ENCODE measurements at regions not wholly inside any gene's neighbourhood (a gene's known extent, or its start where the extent isn't known, plus 50 kb on each side); places are given as distances from the start of the nearest gene placed in this dataset.

DNA sequence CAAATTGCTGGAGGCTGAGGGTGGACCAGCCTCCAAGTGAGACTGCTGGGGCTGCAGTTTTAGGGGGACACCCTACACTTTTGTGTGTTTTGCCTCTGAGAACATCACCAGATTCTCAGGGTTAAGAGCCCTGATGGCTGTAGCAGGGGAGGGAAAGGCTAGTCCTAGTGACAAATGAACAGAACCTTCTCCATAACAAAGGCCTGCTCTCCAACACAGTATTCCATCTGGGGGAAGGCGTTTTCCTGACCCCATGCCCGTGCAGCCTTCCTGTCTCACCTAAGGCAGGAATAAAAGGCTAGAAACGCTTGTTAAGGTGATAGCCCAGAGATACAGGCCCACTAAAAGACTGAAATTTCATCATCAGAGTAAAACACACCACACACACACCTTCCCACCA is 50.2 kb upstream of the NSMCE3 start:
- Histone ChIP-seq H2BK12ac (ENCODE audit: low read depth, low read length) (no peak overlapping the region), H3K79me1 (ENCODE audit: low read depth, low read length) (no peaks in the 10 kb centered on the region; the same call in 1 of the 2 replicates), H2AFZ (ENCODE audit: low read length) (no peak overlapping the region; the same call in 1 of the 2 replicates), H2BK20ac (ENCODE audit: low read length) (no peak overlapping the region), H3K79me2 (ENCODE audit: control insufficient read depth in 1 of 2, insufficient read depth in 2 of 2, low read length in 2 of 2) (no peaks in the 10 kb centered on the region), H4K20me1 (replicated peaks in 1 of 2; ENCODE audit: control insufficient read depth in 1 of 2, insufficient read depth in 2 of 2, low read length in 2 of 2) (no peaks in the 10 kb centered on the region), H3K9ac (replicated peaks in 1 of 4; ENCODE audit: extremely low read depth in 1 of 4, low read depth in 3 of 4, low read length in 3 of 4) (no peak overlapping the region), H3K27ac (ENCODE audit: low read depth, low read length) (peak overlapping the region; percentile 11; the same call in 1 of the 2 replicates), H3K4me2 (ENCODE audit: insufficient read depth in 1 of 2, low read depth in 2 of 2, low read length in 2 of 2) (peak overlapping the region; percentile 46 to 64), H2BK15ac (ENCODE audit: low read length) (no peak overlapping the region; the same call in 1 of the 2 replicates), H3K27me3 (replicated peaks in 1 of 4; ENCODE audit: control insufficient read depth in 3 of 4, extremely low read depth in 1 of 4, insufficient read depth in 3 of 4, low read length in 3 of 4) (no peaks in the 10 kb centered on the region), H3K23me2 (ENCODE audit: low read depth, low read length) (no peaks in the 10 kb centered on the region), H3K56ac (replicated peaks; ENCODE audit: insufficient read length, low read depth, low read length) (no peak overlapping the region), H2AK5ac (ENCODE audit: low read depth, low read length) (no peak overlapping the region), H3K14ac (ENCODE audit: insufficient read length) (no peak overlapping the region), H3K23ac (ENCODE audit: insufficient read length) (no peak overlapping the region), H4K91ac (replicated peaks; ENCODE audit: insufficient read length, low read length) (peak overlapping the region; percentile 70), H2BK120ac (replicated peaks; ENCODE audit: low read depth, low read length) (peak overlapping the region; percentile 84), H3K4me1 (replicated peaks in 1 of 4; ENCODE audit: control insufficient read depth in 3 of 4, insufficient read depth in 4 of 4, low read length in 3 of 4) (peaks cover 0 to 13% (median 5%) of the 10 kb centered on the region in 4 experiments; a peak in 4 of 7 replicates), H3K18ac (ENCODE audit: extremely low read depth, low read length) (peak overlapping the region; percentile 56; the same call in 1 of the 2 replicates), H3K4me3 (ENCODE audit: extremely low read depth in 1 of 4, insufficient read depth in 2 of 4, low read depth in 3 of 4, low read length in 4 of 4) (peak overlapping the region in 1 of 4 experiments; percentile 10; a peak in 1 of 8 replicates), H4K5ac (ENCODE audit: insufficient read length, low read depth, low read length) (no peak overlapping the region), H4K8ac (ENCODE audit: extremely low read depth, insufficient read depth, low read length) (no peak overlapping the region), H3K4ac (replicated peaks; ENCODE audit: insufficient read length, low read depth, low read length) (no peak overlapping the region), H3K9me3 (ENCODE audit: insufficient read depth in 2 of 2, low read depth in 1 of 2, low read length in 1 of 2) (no peaks in the 10 kb centered on the region), H2BK5ac (ENCODE audit: low read depth, low read length) (peak overlapping the region; percentile 72; the same call in 1 of the 2 replicates), H3K36me3 (ENCODE audit: control insufficient read depth in 2 of 4, insufficient read depth in 4 of 4, low read length in 3 of 4) (no peaks in the 10 kb centered on the region)
- FAIRE-seq (peak; percentile 87), DNase-seq (ENCODE audit: low read depth in 1 of 2, low spot score in 2 of 2) (no peak)
- ChIA-PET POLR2A (ENCODE audit: partially characterized antibody) (interaction anchor here (1.7 kb wide), 1 partner anchor 22 kb away, joined by 4 read pairs; no protein-coding TSS in a partner anchor), CTCF (ENCODE audit: partially characterized antibody) (interaction anchor here (0.6 to 1.5 kb wide), 4 partner anchors 10 to 193 kb away, joined by 3 to 4 read pairs (median 3); no protein-coding TSS in a partner anchor)
- WGBS, 2 experiments (ENCODE audit: extremely low coverage in 1 of 2, insufficient coverage in 1 of 2, insufficient read length in 1 of 2, insufficient replicate concordance in 2 of 2, low coverage in 1 of 2, low lambda C conversion rate in 2 of 2, missing lambda C conversion rate in 1 of 2) = 35% methylated on average over 3 of the region's 3 CpGs; no CpG with 5 or more reads in 1 of the 2 experiments
- TF ChIP-seq CHD2 (IDR thresholded peaks at IDR 0.05; ENCODE audit: low read length) (no peak), GTF2F1 (IDR thresholded peaks at IDR 0.05; ENCODE audit: borderline replicate concordance, low read depth, low read length) (no peak), SP1 (IDR thresholded peaks at IDR 0.05; ENCODE audit: low read depth, low read length) (no peak), POU5F1 (IDR thresholded peaks at IDR 0.05; ENCODE audit: low read depth, low read length) (peak; percentile 63; the same call in 1 of the 2 replicates), GABPA (IDR thresholded peaks at IDR 0.05; ENCODE audit: borderline replicate concordance, insufficient read depth, low read length) (no peak), TAF7 (optimal IDR thresholded peaks at IDR 0.05; ENCODE audit: borderline replicate concordance, low read depth, low read length) (no peak), TBP (IDR thresholded peaks at IDR 0.05; ENCODE audit: low read depth, low read length) (no peak)
- TF ChIP-seq, protein P1, sequence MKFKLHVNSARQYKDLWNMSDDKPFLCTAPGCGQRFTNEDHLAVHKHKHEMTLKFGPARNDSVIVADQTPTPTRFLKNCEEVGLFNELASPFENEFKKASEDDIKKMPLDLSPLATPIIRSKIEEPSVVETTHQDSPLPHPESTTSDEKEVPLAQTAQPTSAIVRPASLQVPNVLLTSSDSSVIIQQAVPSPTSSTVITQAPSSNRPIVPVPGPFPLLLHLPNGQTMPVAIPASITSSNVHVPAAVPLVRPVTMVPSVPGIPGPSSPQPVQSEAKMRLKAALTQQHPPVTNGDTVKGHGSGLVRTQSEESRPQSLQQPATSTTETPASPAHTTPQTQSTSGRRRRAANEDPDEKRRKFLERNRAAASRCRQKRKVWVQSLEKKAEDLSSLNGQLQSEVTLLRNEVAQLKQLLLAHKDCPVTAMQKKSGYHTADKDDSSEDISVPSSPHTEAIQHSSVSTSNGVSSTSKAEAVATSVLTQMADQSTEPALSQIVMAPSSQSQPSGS (IDR thresholded peaks at IDR 0.05; ENCODE audit: low read length) = no peak
- TF ChIP-seq, protein P2, sequence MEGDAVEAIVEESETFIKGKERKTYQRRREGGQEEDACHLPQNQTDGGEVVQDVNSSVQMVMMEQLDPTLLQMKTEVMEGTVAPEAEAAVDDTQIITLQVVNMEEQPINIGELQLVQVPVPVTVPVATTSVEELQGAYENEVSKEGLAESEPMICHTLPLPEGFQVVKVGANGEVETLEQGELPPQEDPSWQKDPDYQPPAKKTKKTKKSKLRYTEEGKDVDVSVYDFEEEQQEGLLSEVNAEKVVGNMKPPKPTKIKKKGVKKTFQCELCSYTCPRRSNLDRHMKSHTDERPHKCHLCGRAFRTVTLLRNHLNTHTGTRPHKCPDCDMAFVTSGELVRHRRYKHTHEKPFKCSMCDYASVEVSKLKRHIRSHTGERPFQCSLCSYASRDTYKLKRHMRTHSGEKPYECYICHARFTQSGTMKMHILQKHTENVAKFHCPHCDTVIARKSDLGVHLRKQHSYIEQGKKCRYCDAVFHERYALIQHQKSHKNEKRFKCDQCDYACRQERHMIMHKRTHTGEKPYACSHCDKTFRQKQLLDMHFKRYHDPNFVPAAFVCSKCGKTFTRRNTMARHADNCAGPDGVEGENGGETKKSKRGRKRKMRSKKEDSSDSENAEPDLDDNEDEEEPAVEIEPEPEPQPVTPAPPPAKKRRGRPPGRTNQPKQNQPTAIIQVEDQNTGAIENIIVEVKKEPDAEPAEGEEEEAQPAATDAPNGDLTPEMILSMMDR (IDR thresholded peaks at IDR 0.05; ENCODE audit: control extremely low read depth in 1 of 3, insufficient read depth in 1 of 3, low read depth in 1 of 3, low read length in 3 of 3) = no peak

All from H1 (cell line).